Lung (tissue), 11 donors: ENCODE measurements at regions not wholly inside any gene's neighbourhood (a gene's known extent, or its start where the extent isn't known, plus 50 kb on each side); places are given as distances from the start of the nearest gene placed in this dataset.
A peak's percentile ranks its signal among the peaks of the same experiment; 100 is the strongest.

Experiments
- ATAC-seq: fragments of 200-7000 bp; cut with Tn5 transposase; one replicate; pipeline ENCODE4 v1.9.1; 2020; ENCODE audit warnings: moderate number of reproducible peaks; ENCODE audit not compliant: insufficient read depth, low FRiP score
- DNase-seq, 3 donors: peaks; one replicate each; pipeline ENCODE4 v3.0.0-alpha.2; 2013 to 2017
- H3K27ac ChIP-seq, 2 donors: one replicate each; pipeline ENCODE4 v1.5.1; 2013; ENCODE audit warnings: mild to moderate bottlenecking in 2 of 2, moderate library complexity in 2 of 2, control low read depth in 1 of 2, inconsistent platforms in 1 of 2, low read depth in 1 of 2, low read length in 1 of 2
- H3K27me3 ChIP-seq, 3 donors: one replicate each; pipeline ENCODE4 v1.5.1; 2013; ENCODE audit warnings: low read length in 2 of 3; ENCODE audit not compliant: control insufficient read depth in 3 of 3, insufficient read depth in 3 of 3
- H3K36me3 ChIP-seq, 4 donors: one replicate each; pipeline ENCODE4 v1.5.1; 2013; ENCODE audit warnings: low read length in 4 of 4, mild to moderate bottlenecking in 1 of 4, moderate library complexity in 1 of 4; ENCODE audit not compliant: control insufficient read depth in 4 of 4, insufficient read depth in 4 of 4
- H3K4me1 ChIP-seq, 5 donors: one replicate each; pipeline ENCODE4 v1.5.1; 2013; ENCODE audit warnings: low read length in 5 of 5, mild to moderate bottlenecking in 2 of 5, moderate library complexity in 1 of 5; ENCODE audit not compliant: control insufficient read depth in 5 of 5, insufficient read depth in 5 of 5
- H3K4me3 ChIP-seq: one replicate; pipeline ENCODE4 v1.5.1; 2013; ENCODE audit warnings: mild to moderate bottlenecking, control low read depth, moderate library complexity
- H3K9ac ChIP-seq, 2 donors: one replicate each; pipeline ENCODE4 v1.5.1; 2013; ENCODE audit warnings: low read length in 2 of 2, control low read depth in 1 of 2; ENCODE audit not compliant: insufficient read depth in 1 of 2
- H3K9me3 ChIP-seq, 4 donors: one replicate each; pipeline ENCODE4 v1.5.1; 2013; ENCODE audit warnings: low read length in 3 of 4, mild to moderate bottlenecking in 1 of 4, moderate library complexity in 1 of 4; ENCODE audit not compliant: control insufficient read depth in 4 of 4, insufficient read depth in 3 of 4
- WGBS, 2 donors: extraction: QIAGEN DNeasy Blood & Tissue Kit; methylation state at CpG; one replicate each; pipeline ENCODE4 v1.1.7; 2013; 5-methylcytosine and 5-hydroxymethylcytosine counted together
- TF ChIP-seq, protein P1 (sequence below): IDR thresholded peaks from 2 replicates; pipeline ENCODE4 v1.5.1; 2012; ENCODE audit warnings: mild to moderate bottlenecking; ENCODE audit errors: control extremely low read depth, extremely low read depth
- donor health status: control.
- donor health status: control.
- donor health status: Bipolar disorder and iron deficiency.
- donor health status: healthy.
- donor health status: DM: yes; HTN: yes; CAD: no.

DNA sequence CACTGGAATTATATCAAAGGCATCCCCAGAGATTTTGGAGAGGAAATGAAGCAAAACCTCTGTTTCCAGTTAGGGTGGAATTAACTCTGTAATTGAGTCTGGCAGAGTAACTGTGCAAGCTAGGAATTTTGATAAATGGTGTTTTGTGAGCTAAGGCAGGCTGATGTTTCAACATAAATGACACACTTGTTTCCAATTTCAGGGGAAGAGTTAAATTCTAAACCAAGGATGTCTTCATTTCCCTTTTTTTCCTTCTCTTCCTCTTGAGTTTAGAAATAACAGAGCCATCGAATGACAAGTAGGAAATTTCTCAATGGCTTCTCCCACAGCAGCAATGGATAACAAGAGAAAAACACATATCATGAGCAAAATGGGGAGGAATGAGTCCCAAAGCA, 131.2 kb downstream of the IRS2 start:
- Histone ChIP-seq H3K9ac (no peak overlapping the region), H3K4me1 (peaks cover 2 to 49% (median 12%) of the 10 kb centered on the region in 5 donors), H3K27me3 (no peaks in the 10 kb centered on the region), H3K27ac (peak overlapping the region in 1 of 2 donors; percentile 71), H3K4me3 (no peak overlapping the region), H3K9me3 (no peaks in the 10 kb centered on the region), H3K36me3 (no peaks in the 10 kb centered on the region)
- DNase-seq (peak in 2 of 3 donors; percentile 67 to 78), ATAC-seq (peak; percentile 48)
- TF ChIP-seq, protein P1, sequence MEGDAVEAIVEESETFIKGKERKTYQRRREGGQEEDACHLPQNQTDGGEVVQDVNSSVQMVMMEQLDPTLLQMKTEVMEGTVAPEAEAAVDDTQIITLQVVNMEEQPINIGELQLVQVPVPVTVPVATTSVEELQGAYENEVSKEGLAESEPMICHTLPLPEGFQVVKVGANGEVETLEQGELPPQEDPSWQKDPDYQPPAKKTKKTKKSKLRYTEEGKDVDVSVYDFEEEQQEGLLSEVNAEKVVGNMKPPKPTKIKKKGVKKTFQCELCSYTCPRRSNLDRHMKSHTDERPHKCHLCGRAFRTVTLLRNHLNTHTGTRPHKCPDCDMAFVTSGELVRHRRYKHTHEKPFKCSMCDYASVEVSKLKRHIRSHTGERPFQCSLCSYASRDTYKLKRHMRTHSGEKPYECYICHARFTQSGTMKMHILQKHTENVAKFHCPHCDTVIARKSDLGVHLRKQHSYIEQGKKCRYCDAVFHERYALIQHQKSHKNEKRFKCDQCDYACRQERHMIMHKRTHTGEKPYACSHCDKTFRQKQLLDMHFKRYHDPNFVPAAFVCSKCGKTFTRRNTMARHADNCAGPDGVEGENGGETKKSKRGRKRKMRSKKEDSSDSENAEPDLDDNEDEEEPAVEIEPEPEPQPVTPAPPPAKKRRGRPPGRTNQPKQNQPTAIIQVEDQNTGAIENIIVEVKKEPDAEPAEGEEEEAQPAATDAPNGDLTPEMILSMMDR, result no peak
- WGBS, 2 donors, result 21 to 30% methylated on average over 1 of the region's 1 CpG

DNA sequence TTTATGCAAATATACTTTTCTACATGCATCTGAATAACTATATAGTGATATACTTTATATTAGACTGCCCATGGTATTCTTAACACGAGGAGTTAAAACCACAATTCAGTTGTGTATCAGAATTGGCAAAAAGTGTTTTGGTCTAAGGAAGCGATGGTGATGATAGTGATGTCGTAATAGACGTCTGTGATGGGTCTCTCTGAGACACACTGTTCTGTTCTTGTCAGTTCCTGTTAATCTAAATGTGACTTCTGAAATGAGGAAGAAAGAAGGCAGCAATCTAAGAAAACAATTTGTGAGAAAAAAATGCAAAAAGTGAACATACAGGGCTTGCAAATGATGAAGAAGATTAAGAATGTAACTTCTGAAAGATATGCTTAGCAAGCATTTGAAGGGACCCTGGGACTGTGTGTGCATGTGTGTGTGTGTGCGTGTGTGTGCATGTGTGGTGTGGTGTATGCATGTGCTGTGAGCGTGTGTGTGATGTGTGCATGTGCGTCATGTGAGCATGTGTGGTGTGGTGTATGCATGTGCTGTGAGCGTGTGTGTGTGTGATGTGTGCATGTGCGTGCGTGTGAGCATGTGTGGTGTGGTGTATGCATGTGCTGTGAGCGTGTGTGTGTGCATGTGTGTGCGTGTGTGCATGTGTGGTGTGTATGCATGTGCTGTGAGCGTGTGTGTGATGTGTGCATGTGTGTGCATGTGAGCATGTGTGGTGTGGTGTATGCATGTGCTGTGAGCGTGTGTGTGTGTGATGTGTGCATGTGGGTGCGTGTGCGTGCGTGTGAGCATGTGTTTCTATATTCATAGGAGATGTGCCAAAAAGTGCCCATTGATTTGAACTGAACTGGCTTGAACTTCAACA, 131.8 kb downstream of the IRS2 start:
- 63 to 70% methylated on average over 17 of the region's 17 CpGs for WGBS, 2 donors
- TF ChIP-seq, protein P1, result no peak
- H3K4me1 ChIP-seq, result peaks cover 2 to 49% (median 12%) of the 10 kb centered on the region in 5 donors
- no peaks in the 10 kb centered on the region for H3K9me3 ChIP-seq
- H3K36me3 ChIP-seq, result no peaks in the 10 kb centered on the region
- no peak overlapping the region for H3K9ac ChIP-seq
- H3K4me3 ChIP-seq, result no peak overlapping the region
- no peaks in the 10 kb centered on the region for H3K27me3 ChIP-seq
- H3K27ac ChIP-seq, result peak overlapping the region in 1 of 2 donors; percentile 71
- DNase-seq (peak in 2 of 3 donors; percentile 30 to 60), ATAC-seq (peak; percentile 69)

DNA sequence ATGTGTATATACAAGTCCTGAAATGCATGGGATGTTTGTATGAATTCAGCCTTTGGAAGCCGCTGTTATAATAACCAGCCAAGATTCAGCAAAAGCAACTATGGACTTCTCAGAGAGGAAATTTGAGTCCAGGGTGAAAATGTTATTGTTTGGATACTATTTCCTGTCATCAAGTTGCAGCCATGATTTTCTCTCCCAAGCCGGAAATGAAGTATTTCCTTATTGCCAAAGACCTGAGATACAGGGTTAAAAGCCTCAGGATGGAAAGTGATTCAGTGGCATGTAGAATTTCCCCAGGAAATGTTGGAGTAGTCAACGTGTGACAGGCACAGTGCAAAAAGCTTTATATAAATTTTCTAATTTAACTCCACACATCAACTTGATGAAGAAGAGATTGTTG, 133.9 kb downstream of the IRS2 start:
- H3K9me3 ChIP-seq, result peaks cover 0 to 2% (median 0%) of the 10 kb centered on the region in 4 donors
- DNase-seq (peak in 2 of 3 donors; percentile 41 to 76), ATAC-seq (no peak)
- no peak overlapping the region for H3K9ac ChIP-seq
- H3K27me3 ChIP-seq, result no peaks in the 10 kb centered on the region
- no peaks in the 10 kb centered on the region for H3K36me3 ChIP-seq
- no peak overlapping the region for H3K27ac ChIP-seq
- WGBS, 2 donors, result 34 to 41% methylated on average over 3 of the region's 3 CpGs
- H3K4me3 ChIP-seq, result no peak overlapping the region
- TF ChIP-seq, protein P1, result no peak
- H3K4me1 ChIP-seq, result peaks cover 2 to 47% (median 12%) of the 10 kb centered on the region in 5 donors
